Lower leg skin (tissue), 4 donors: ENCODE measurements at regions not wholly inside any gene's neighbourhood (a gene's known extent, or its start where the extent isn't known, plus 50 kb on each side); places are given as distances from the start of the nearest gene placed in this dataset.
"Not testable (repeated sequence)": the region's sequence is repeated elsewhere in the genome, so short reads cannot be mapped to it uniquely, and the experiment has no call there.

Experiments
- DNase-seq, 2 donors: peaks; one replicate each; pipeline ENCODE4 v3.0.0-alpha.2; 2019; ENCODE audit warnings: low spot score in 2 of 2
- H3K4me3 ChIP-seq: fragments of 200-600 bp; sonication (generic); 2 replicates; pipeline ENCODE4 v1.5.1; 2017; ENCODE audit warnings: mild to moderate bottlenecking, low read depth; ENCODE audit not compliant: poor library complexity, severe bottlenecking
- CTCF ChIP-seq, 3 donors: fragments of 450-650 bp; IDR thresholded peaks; one replicate each; pipeline ENCODE4 v1.5.1; 2016; ENCODE audit warnings: antibody characterized with exemption in 3 of 3, mild to moderate bottlenecking in 3 of 3, moderate library complexity in 2 of 3
- POLR2A ChIP-seq, 2 donors: fragments of 450-650 bp; IDR thresholded peaks; one replicate each; pipeline ENCODE4 v1.6.1; 2016 to 2017; ENCODE audit warnings: antibody characterized with exemption in 2 of 2, mild to moderate bottlenecking in 1 of 2, moderate library complexity in 1 of 2
- WGBS, 2 donors: methylation state at CpG; one replicate each; pipeline ENCODE4 v1.1.5; 2018; 5-methylcytosine and 5-hydroxymethylcytosine counted together
- intact Hi-C: fragments of 100-400 bp; cut with DNase I; formaldehyde crosslinking; loops from one replicate; pipeline ENCODE4 v1.15.0; 2023; ENCODE audit warnings: low total_unique reads

DNA sequence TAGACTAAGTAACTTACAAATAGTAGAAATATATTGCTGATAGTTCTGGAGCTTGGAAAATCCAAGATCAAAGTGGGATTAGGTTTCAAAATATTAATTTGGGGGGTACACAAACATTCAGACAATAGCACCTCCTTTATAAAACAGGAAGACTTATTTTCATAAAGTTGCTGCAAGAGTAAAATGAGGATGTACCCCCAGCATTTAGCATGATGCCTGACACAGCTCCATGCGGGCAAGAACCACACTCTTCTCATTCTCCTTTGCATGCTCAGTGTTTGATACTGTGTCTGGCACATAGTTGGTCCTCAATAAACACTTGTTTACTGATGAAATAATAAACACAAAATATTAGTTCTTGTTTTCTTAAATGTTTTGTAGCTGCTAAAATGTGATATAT lies 332.9 kb downstream of the TFAP2A start:
- 81 to 88% methylated on average over 1 of the region's 1 CpG for WGBS, 2 donors
- H3K4me3 ChIP-seq: no peak overlapping the region
- no peak for DNase-seq
- TF ChIP-seq CTCF (IDR thresholded peaks at IDR 0.05) (no peak), POLR2A (IDR thresholded peaks at IDR 0.05) (no peak)
- intact Hi-C loops: no loop called here

GRCh38 chr6:10081075-10081474 lies 333.8 kb downstream of the TFAP2A start:
- intact Hi-C loops: no loop called here
- no peak for TF ChIP-seq CTCF (IDR thresholded peaks at IDR 0.05)
- TF ChIP-seq POLR2A (IDR thresholded peaks at IDR 0.05): no peak
- no peak for DNase-seq
- WGBS, 2 donors: 87 to 91% methylated on average over 6 of the region's 6 CpGs
- H3K4me3 ChIP-seq: no peak overlapping the region

GRCh38 chr6:10080561-10080960 lies 334.3 kb downstream of the TFAP2A start:
- TF ChIP-seq CTCF (IDR thresholded peaks at IDR 0.05) (no peak), POLR2A (IDR thresholded peaks at IDR 0.05) (no peak)
- WGBS, 2 donors: 89% methylated on average over 4 of the region's 4 CpGs
- intact Hi-C loops: no loop called here
- H3K4me3 ChIP-seq: no peak overlapping the region
- DNase-seq: no peak

DNA sequence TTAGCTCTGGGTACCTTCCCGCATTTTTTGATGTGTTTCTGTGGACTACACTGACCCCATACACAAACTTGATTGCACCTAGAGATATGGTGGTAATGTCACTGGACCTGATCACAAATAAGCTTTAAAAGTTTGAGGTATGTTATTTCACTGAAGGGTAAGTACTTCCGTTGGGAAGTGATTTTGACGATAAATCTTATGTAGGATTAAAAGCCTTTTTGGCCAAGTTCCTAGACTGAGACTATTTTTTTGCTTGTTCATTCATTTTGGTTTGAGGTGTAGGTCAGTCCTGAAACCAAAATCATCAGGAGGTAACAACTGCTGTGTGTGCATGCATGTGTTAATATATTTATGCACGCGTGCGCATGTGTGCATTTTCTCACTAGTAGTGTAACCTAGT lies 336.3 kb downstream of the TFAP2A start:
- H3K4me3 ChIP-seq: no peak overlapping the region
- 85 to 94% methylated on average over 6 of the region's 6 CpGs for WGBS, 2 donors
- DNase-seq: no peak
- no peak for TF ChIP-seq CTCF (IDR thresholded peaks at IDR 0.05)
- no peak for TF ChIP-seq POLR2A (IDR thresholded peaks at IDR 0.05)
- intact Hi-C loops: no loop called here

- H3K4me3 ChIP-seq, DNase-seq, intact Hi-C loops: not testable (repeated sequence)
- WGBS, 2 donors: 97 to 98% methylated on average over 12 to 37 of the region's 45 CpGs
Measured at GRCh38 chr6:10074726-10075125, 340.1 kb downstream of the TFAP2A start.

DNA sequence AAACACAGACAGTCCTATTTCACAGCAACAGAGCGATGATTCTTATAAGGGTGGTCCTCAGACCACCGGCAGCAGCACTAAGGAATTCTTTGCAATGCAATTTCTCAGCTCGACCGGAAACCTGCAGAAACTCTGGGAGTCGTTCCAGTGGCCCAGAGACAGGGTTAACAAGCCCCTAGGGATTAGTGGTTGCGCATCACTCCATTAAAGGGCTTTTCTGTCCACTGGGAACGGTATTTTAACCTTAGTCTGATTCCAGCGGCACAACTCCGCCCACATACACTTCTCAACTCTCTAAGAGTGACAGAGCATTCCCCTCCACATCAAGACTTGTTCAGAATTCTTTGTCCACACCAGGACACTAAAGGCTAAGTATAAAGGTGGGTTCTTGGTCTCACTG lies 341.5 kb downstream of the TFAP2A start:
- 76 to 82% methylated on average over 9 of the region's 9 CpGs for WGBS, 2 donors
- TF ChIP-seq POLR2A (IDR thresholded peaks at IDR 0.05) (no peak), CTCF (IDR thresholded peaks at IDR 0.05) (no peak)
- intact Hi-C loops: no loop called here
- DNase-seq: no peak
- H3K4me3 ChIP-seq: no peak overlapping the region
